Left ventricle myocardium inferior (tissue), 1 donor: ENCODE measurements at regions not wholly inside any gene's neighbourhood (a gene's known extent, or its start where the extent isn't known, plus 50 kb on each side); places are given as distances from the start of the nearest gene placed in this dataset.

Source experiments
- DNase-seq: peaks from one replicate; pipeline ENCODE4 v3.0.0-alpha.2; 2020
- H3K27ac ChIP-seq: fragments of 200-600 bp; replicated peaks from 2 replicates; pipeline ENCODE4 v1.8.0; 2021
- H3K27me3 ChIP-seq: fragments of 200-600 bp; 2 replicates; pipeline ENCODE4 v1.8.0; 2021; ENCODE audit warnings: low read depth
- H3K36me3 ChIP-seq: fragments of 200-600 bp; 2 replicates; pipeline ENCODE4 v1.8.0; 2021
- H3K4me1 ChIP-seq: fragments of 200-600 bp; 2 replicates; pipeline ENCODE4 v1.8.0; 2021
- H3K4me3 ChIP-seq: fragments of 200-600 bp; 2 replicates; pipeline ENCODE4 v1.8.0; 2021; ENCODE audit warnings: mild to moderate bottlenecking, moderate library complexity
- H3K9me3 ChIP-seq: fragments of 200-600 bp; replicated peaks from 2 replicates; pipeline ENCODE4 v1.8.0; 2021
- intact Hi-C: fragments of 100-400 bp; cut with micrococcal nuclease; formaldehyde crosslinking; loops from one replicate; pipeline ENCODE4 v1.11.0; 2022
- TF ChIP-seq, protein P1 (sequence below): fragments of 200-600 bp; IDR thresholded peaks from 2 replicates; pipeline ENCODE4 v1.8.0; 2021; ENCODE audit warnings: antibody characterized with exemption, mild to moderate bottlenecking, borderline replicate concordance
- donor health status: DM: no; HTN: yes; CAD: no; lungs with severe emphysema.

DNA sequence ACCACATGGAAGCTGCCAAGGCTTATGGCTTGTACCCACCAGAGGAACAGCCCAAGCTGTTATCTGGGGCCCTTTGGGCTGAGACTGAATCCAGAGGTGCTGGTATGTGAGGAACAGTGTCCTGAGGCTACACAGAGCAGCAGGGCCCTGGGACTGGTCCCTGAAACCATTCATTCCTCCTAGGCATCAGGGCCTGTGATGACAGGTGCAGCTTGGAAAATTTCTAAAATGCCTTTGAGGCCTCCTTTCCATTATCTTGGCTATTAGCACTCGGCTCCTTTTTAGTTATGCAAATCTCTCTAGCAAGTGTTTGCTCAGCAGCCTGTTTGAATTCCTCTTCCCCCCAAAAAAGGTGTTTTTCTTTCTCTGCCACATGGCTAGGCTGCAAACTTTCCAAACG lies 1151.7 kb upstream of the LRRN3 start:
- Histone ChIP-seq H3K27me3 (no peaks in the 10 kb centered on the region), H3K4me3 (no peak overlapping the region), H3K36me3 (no peaks in the 10 kb centered on the region), H3K27ac (no peak overlapping the region), H3K4me1 (no peaks in the 10 kb centered on the region), H3K9me3 (peaks cover 17% of the 10 kb centered on the region)
- no peak for DNase-seq
- intact Hi-C loops: no loop called here
- TF ChIP-seq, protein P1, sequence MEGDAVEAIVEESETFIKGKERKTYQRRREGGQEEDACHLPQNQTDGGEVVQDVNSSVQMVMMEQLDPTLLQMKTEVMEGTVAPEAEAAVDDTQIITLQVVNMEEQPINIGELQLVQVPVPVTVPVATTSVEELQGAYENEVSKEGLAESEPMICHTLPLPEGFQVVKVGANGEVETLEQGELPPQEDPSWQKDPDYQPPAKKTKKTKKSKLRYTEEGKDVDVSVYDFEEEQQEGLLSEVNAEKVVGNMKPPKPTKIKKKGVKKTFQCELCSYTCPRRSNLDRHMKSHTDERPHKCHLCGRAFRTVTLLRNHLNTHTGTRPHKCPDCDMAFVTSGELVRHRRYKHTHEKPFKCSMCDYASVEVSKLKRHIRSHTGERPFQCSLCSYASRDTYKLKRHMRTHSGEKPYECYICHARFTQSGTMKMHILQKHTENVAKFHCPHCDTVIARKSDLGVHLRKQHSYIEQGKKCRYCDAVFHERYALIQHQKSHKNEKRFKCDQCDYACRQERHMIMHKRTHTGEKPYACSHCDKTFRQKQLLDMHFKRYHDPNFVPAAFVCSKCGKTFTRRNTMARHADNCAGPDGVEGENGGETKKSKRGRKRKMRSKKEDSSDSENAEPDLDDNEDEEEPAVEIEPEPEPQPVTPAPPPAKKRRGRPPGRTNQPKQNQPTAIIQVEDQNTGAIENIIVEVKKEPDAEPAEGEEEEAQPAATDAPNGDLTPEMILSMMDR: no peak

DNA sequence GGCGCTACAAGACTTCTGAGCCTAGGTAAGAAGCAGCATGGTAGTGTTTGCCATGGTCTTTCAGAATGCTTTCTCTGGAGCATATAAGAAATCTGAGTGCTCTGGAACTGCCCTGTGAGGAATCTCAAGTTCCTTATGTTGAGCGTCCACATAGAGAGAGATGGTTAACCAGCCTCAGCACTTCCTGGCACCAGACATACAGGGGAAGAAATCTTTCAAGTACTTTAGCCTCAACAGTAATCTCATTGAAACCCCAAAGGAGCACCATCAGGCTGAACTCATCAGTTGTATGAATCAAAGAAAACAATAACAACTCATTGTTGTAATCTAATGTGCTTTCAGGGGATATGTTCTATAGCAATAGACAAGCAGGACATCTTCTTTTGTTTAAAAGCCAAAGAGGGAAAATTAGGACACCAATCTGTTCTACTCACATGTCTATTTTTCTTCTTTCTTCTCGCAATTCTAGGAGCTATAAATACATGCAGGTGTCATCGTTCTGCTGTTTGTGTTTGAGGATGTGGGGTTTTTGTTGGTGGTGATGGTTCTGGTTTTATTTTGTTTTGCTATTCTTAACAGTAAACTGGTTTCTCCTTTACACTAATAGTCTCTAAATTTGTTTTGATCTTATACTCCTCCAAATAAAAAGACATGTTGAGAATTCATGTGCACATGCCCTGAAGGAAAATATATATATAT lies 1145.0 kb upstream of the LRRN3 start:
- no peaks in the 10 kb centered on the region for H3K27me3 ChIP-seq
- no peaks in the 10 kb centered on the region for H3K36me3 ChIP-seq
- H3K9me3 ChIP-seq: peaks cover 3% of the 10 kb centered on the region
- TF ChIP-seq, protein P1: no peak
- no peak for DNase-seq
- no peak overlapping the region for H3K27ac ChIP-seq
- H3K4me3 ChIP-seq: no peak overlapping the region
- H3K4me1 ChIP-seq: no peaks in the 10 kb centered on the region
- intact Hi-C loops: no loop called here

DNA sequence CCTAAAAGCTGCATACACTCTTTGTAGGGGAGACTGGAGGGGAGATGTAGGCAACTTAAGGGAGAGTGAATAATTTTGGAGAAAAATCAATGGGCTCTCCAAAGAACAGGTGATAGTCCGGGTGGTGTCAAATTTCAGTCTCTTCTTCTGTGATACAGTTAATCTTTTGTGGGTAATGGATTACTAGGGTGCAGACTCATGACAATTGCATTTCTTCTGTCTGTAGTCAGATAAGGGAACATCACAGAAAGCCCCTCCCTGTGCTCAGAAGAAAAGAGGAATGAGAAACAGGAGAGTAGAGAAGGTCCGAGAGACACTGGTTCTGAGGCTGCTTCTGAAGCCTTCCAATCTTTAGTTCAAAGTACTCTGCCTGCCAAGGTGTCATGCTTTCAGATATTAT lies 1140.7 kb upstream of the LRRN3 start:
- no peak overlapping the region for H3K4me3 ChIP-seq
- no peaks in the 10 kb centered on the region for H3K27me3 ChIP-seq
- peaks cover 6% of the 10 kb centered on the region for H3K9me3 ChIP-seq
- no peak for DNase-seq
- no peak overlapping the region for H3K27ac ChIP-seq
- H3K36me3 ChIP-seq: no peaks in the 10 kb centered on the region
- intact Hi-C loops: no loop called here
- TF ChIP-seq, protein P1: no peak
- no peaks in the 10 kb centered on the region for H3K4me1 ChIP-seq

DNA sequence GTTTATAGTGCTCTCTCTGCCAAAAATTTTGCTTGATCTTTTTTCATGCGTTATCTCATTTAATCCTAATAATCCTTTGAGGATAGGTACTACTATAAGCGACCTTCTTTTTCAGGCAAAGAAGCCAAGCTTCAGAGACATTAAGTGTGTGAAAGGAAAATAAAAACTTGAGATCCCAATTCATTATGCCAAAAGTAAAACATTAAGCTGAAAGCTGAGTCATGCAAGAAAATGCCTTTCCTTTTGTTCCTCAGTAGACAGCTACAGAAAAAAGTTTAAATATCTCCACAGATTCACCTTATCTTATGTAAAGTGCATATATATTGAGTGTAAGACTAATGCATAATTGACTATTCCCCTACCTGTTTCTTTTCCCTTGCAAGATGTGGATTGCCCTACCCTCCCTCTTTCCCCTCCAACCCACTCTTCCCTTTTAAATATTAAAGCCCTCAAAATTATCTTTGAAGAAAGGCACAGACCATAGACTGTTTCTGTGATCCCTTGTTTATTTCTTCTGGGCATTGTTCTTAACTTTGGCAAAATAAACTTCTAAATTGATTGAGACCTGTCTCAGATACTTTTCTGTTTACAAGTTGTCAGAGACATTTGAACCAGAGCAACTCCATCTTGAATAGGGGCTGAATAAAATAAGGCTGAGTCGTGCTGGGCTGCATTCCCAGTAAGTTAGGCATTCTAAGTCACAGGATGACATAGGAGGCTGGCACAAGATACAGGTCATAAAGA lies 1139.9 kb upstream of the LRRN3 start:
- TF ChIP-seq, protein P1: no peak
- H3K36me3 ChIP-seq: no peaks in the 10 kb centered on the region
- H3K4me3 ChIP-seq: no peak overlapping the region
- H3K27ac ChIP-seq: no peak overlapping the region
- DNase-seq: no peak
- peaks cover 6% of the 10 kb centered on the region for H3K9me3 ChIP-seq
- no peaks in the 10 kb centered on the region for H3K27me3 ChIP-seq
- H3K4me1 ChIP-seq: no peaks in the 10 kb centered on the region
- intact Hi-C loops: no loop called here

DNA sequence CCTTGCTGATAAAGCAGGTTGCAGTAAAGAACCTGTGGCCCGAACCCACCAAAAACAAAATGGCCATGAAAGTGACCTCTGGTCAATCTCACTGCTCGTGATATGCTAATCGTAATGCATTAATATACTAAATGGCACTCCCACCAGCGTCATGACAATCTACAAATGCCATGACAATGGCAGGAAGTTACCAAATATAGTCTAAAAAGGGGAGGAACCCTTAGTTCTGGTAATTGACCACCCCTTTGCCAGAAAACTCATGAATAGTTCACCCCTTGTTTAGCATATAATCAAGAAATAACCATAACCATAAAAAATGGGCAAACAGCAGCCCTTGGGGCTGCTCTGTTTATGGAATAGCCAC lies 1139.4 kb upstream of the LRRN3 start:
- Histone ChIP-seq H3K27me3 (no peaks in the 10 kb centered on the region), H3K27ac (no peak overlapping the region), H3K4me3 (no peak overlapping the region), H3K4me1 (no peaks in the 10 kb centered on the region), H3K9me3 (peaks cover 6% of the 10 kb centered on the region), H3K36me3 (no peaks in the 10 kb centered on the region)
- DNase-seq: no peak
- intact Hi-C loops: no loop called here
- TF ChIP-seq, protein P1: no peak
